Uterus (tissue), 2 donors: ENCODE measurements at regions not wholly inside any gene's neighbourhood (a gene's known extent, or its start where the extent isn't known, plus 50 kb on each side); places are given as distances from the start of the nearest gene placed in this dataset.

ENCODE experiments used
- CTCF ChIP-seq, 4 experiments: fragments of 200-600 bp in 2 of 4; fragments of 450-650 bp in 2 of 4; sonication (generic) in 2 of 4; IDR thresholded peaks; one replicate each; pipeline ENCODE4 v1.5.1; 2016 to 2019; ENCODE audit warnings: antibody characterized with exemption in 4 of 4, mild to moderate bottlenecking in 2 of 4, moderate library complexity in 1 of 4
- POLR2A ChIP-seq, 2 donors: fragments of 450-650 bp; IDR thresholded peaks; one replicate each; pipeline ENCODE4 v1.6.1; 2016; ENCODE audit warnings: antibody characterized with exemption in 2 of 2, mild to moderate bottlenecking in 1 of 2, moderate library complexity in 1 of 2

GRCh38 chr14:25411781-25412757 is 362.1 kb upstream of the STXBP6 start:
- TF ChIP-seq CTCF (IDR thresholded peaks at IDR 0.05) (no peak), POLR2A (IDR thresholded peaks at IDR 0.05) (no peak)
